H1 (cell line): ENCODE measurements at regions not wholly inside any gene's neighbourhood (a gene's known extent, or its start where the extent isn't known, plus 50 kb on each side); places are given as distances from the start of the nearest gene placed in this dataset.

Source experiments
- CTCF ChIA-PET: fragments of 300-600 bp; sonication (Branson Sonifier 250); formaldehyde crosslinking; loops from one replicate; lab custom pipeline; 2021; ENCODE audit not compliant: partially characterized antibody; lab: Charles Lee
- POLR2A ChIA-PET: fragments of 300-600 bp; sonication (Branson Sonifier 250); formaldehyde crosslinking; loops from one replicate; lab custom pipeline; 2021; ENCODE audit warnings: inconsistent platforms; ENCODE audit not compliant: partially characterized antibody; lab: Charles Lee
- DNase-seq, 2 experiments: peaks; one replicate each; pipeline versions ENCODE4 v3.0.0 to v3.0.0-alpha.2; 2010 to 2022; ENCODE audit warnings: low spot score in 2 of 2, low read depth in 1 of 2, mixed read lengths in 1 of 2
- FAIRE-seq: peaks from 2 replicates; lab custom pipeline; 2011; peaks lifted over from hg19 to GRCh38; lab: Jason Lieb, UNC
- H2AFZ ChIP-seq: 2 replicates; pipeline ENCODE4 v1.8.1; 2012; ENCODE audit warnings: low read length, inconsistent platforms
- H2AK5ac ChIP-seq: 2 replicates; pipeline ENCODE4 v1.6.1; 2013; ENCODE audit warnings: low read depth, low read length
- H2BK120ac ChIP-seq: replicated peaks from 2 replicates; pipeline ENCODE3; 2013; ENCODE audit warnings: low read depth, low read length, inconsistent platforms
- H2BK12ac ChIP-seq: 2 replicates; pipeline ENCODE4 v1.6.1; 2013; ENCODE audit warnings: low read depth, low read length
- H2BK15ac ChIP-seq: 2 replicates; pipeline ENCODE4 v1.6.1; 2013; ENCODE audit warnings: low read length
- H2BK20ac ChIP-seq: 2 replicates; pipeline ENCODE4 v1.6.1; 2013; ENCODE audit warnings: low read length
- H2BK5ac ChIP-seq: 2 replicates; pipeline ENCODE4 v1.6.1; 2013; ENCODE audit warnings: low read depth, low read length
- H3K14ac ChIP-seq: 2 replicates; pipeline ENCODE4 v1.6.1; 2013; ENCODE audit warnings: inconsistent platforms; ENCODE audit not compliant: insufficient read length
- H3K18ac ChIP-seq: 2 replicates; pipeline ENCODE4 v1.6.1; 2013; ENCODE audit warnings: low read length; ENCODE audit errors: extremely low read depth
- H3K23ac ChIP-seq: 2 replicates; pipeline ENCODE4 v1.6.1; 2013; ENCODE audit warnings: inconsistent platforms; ENCODE audit not compliant: insufficient read length
- H3K23me2 ChIP-seq: 2 replicates; pipeline ENCODE4 v1.6.1; 2013; ENCODE audit warnings: low read depth, low read length
- H3K27ac ChIP-seq: 2 replicates; pipeline ENCODE4 v1.6.1; 2011; ENCODE audit warnings: low read depth, low read length, inconsistent platforms
- H3K27me3 ChIP-seq, 4 experiments: replicated peaks in 1 of 4; 1 replicate in 1 of 4; 2 replicates in 3 of 4; pipeline versions ENCODE4 v1.6.1 to v1.8.1; 2011 to 2013; ENCODE audit warnings: low read length in 3 of 4, mild to moderate bottlenecking in 3 of 4, inconsistent platforms in 2 of 4, mixed read lengths in 2 of 4, moderate library complexity in 1 of 4; ENCODE audit not compliant: control insufficient read depth in 3 of 4, insufficient read depth in 3 of 4; ENCODE audit errors: extremely low read depth in 1 of 4
- H3K36me3 ChIP-seq, 4 experiments: 2 replicates each; pipeline versions ENCODE4 v1.6.1 to v1.8.1; 2011 to 2013; ENCODE audit warnings: mild to moderate bottlenecking in 4 of 4, low read length in 3 of 4, moderate library complexity in 2 of 4, control low read depth in 1 of 4, inconsistent platforms in 1 of 4; ENCODE audit not compliant: insufficient read depth in 4 of 4, control insufficient read depth in 2 of 4
- H3K4ac ChIP-seq: replicated peaks from 2 replicates; pipeline ENCODE3; 2013; ENCODE audit warnings: low read length, low read depth, mixed read lengths, inconsistent platforms; ENCODE audit not compliant: insufficient read length
- H3K4me1 ChIP-seq, 4 experiments: replicated peaks in 1 of 4; 1 replicate in 1 of 4; 2 replicates in 3 of 4; pipeline versions ENCODE4 v1.6.1 to v1.8.1; 2011 to 2013; ENCODE audit warnings: low read length in 3 of 4, inconsistent platforms in 2 of 4, mixed read lengths in 1 of 4; ENCODE audit not compliant: insufficient read depth in 4 of 4, control insufficient read depth in 3 of 4
- H3K4me2 ChIP-seq, 2 experiments: 2 replicates each; pipeline versions ENCODE4 v1.6.1 to v1.8.1; 2011 to 2013; ENCODE audit warnings: low read depth in 2 of 2, low read length in 2 of 2, control low read depth in 1 of 2, inconsistent platforms in 1 of 2, mild to moderate bottlenecking in 1 of 2; ENCODE audit not compliant: insufficient read depth in 1 of 2
- H3K4me3 ChIP-seq, 4 experiments: fragments of 200-600, 300-600 bp in 1 of 4; sonication (generic), shearing (Covaris generic), sonication (Bioruptor Twin) in 1 of 4; 2 replicates each; pipeline versions ENCODE4 v1.5.1 to v1.8.1; 2011 to 2016; ENCODE audit warnings: low read length in 4 of 4, low read depth in 3 of 4, control low read depth in 2 of 4, inconsistent platforms in 2 of 4, mild to moderate bottlenecking in 2 of 4, mixed read lengths in 1 of 4, moderate library complexity in 1 of 4; ENCODE audit not compliant: insufficient read depth in 2 of 4; ENCODE audit errors: extremely low read depth in 1 of 4
- H3K56ac ChIP-seq: replicated peaks from 2 replicates; pipeline ENCODE3; 2013; ENCODE audit warnings: low read depth, mild to moderate bottlenecking, mixed read lengths, low read length, inconsistent platforms; ENCODE audit not compliant: insufficient read length
- H3K79me1 ChIP-seq: 2 replicates; pipeline ENCODE4 v1.6.1; 2013; ENCODE audit warnings: low read depth, low read length, control low read depth
- H3K79me2 ChIP-seq, 2 experiments: 2 replicates each; pipeline versions ENCODE4 v1.6.1 to v1.8.1; 2012 to 2013; ENCODE audit warnings: low read length in 2 of 2, mild to moderate bottlenecking in 2 of 2, inconsistent platforms in 1 of 2; ENCODE audit not compliant: insufficient read depth in 2 of 2, control insufficient read depth in 1 of 2
- H3K9ac ChIP-seq, 4 experiments: replicated peaks in 1 of 4; 1 replicate in 1 of 4; 2 replicates in 3 of 4; pipeline versions ENCODE4 v1.6.1 to v1.8.1; 2011 to 2013; ENCODE audit warnings: low read depth in 3 of 4, low read length in 3 of 4, control low read depth in 2 of 4, mild to moderate bottlenecking in 2 of 4, moderate library complexity in 2 of 4, inconsistent platforms in 1 of 4; ENCODE audit errors: extremely low read depth in 1 of 4
- H3K9me3 ChIP-seq, 2 experiments: 2 replicates each; pipeline versions ENCODE4 v1.6.1 to v1.8.1; 2012 to 2013; ENCODE audit warnings: mild to moderate bottlenecking in 2 of 2, moderate library complexity in 2 of 2, control low read depth in 1 of 2, inconsistent platforms in 1 of 2, low read depth in 1 of 2, low read length in 1 of 2, mixed read lengths in 1 of 2; ENCODE audit not compliant: insufficient read depth in 2 of 2
- H4K20me1 ChIP-seq, 2 experiments: replicated peaks in 1 of 2; 2 replicates each; pipeline versions ENCODE3 to v1.8.1; 2011 to 2013; ENCODE audit warnings: inconsistent platforms in 2 of 2, low read length in 2 of 2, mild to moderate bottlenecking in 1 of 2; ENCODE audit not compliant: insufficient read depth in 2 of 2, control insufficient read depth in 1 of 2
- H4K5ac ChIP-seq: 2 replicates; pipeline ENCODE4 v1.6.1; 2013; ENCODE audit warnings: low read length, low read depth, mixed read lengths, inconsistent platforms; ENCODE audit not compliant: insufficient read length
- H4K8ac ChIP-seq: 2 replicates; pipeline ENCODE4 v1.8.0; 2013; ENCODE audit warnings: mild to moderate bottlenecking, moderate library complexity, low read length, inconsistent platforms; ENCODE audit not compliant: insufficient read depth; ENCODE audit errors: extremely low read depth
- H4K91ac ChIP-seq: replicated peaks from 2 replicates; pipeline ENCODE3; 2013; ENCODE audit warnings: low read length, mixed read lengths, inconsistent platforms; ENCODE audit not compliant: insufficient read length
- MAFK ChIP-seq: IDR thresholded peaks from 2 replicates; pipeline ENCODE4 v1.6.1; 2012; ENCODE audit warnings: low read depth, mild to moderate bottlenecking, improper control_type of control experiment, low read length
- RAD21 ChIP-seq, 2 experiments: IDR thresholded peaks in 1 of 2; conservative IDR thresholded peaks in 1 of 2; 2 replicates each; pipeline ENCODE4 v1.6.1; 2011; ENCODE audit warnings: low read depth in 2 of 2, low read length in 2 of 2, improper control_type of control experiment in 1 of 2, inconsistent platforms in 1 of 2, mild to moderate bottlenecking in 1 of 2, moderate library complexity in 1 of 2
- WGBS, 2 experiments: shearing (Covaris generic) in 1 of 2; methylation state at CpG; one replicate each; pipeline versions ENCODE4 v1.1.6 to v1.1.7; 2013 to 2015; ENCODE audit warnings: low lambda C conversion rate in 2 of 2, mixed read lengths in 2 of 2, inconsistent platforms in 1 of 2, low coverage in 1 of 2, missing lambda C conversion rate in 1 of 2; ENCODE audit not compliant: insufficient replicate concordance in 2 of 2, insufficient coverage in 1 of 2, insufficient read length in 1 of 2; ENCODE audit errors: extremely low coverage in 1 of 2, missing lambda C conversion rate in 1 of 2; 5-methylcytosine and 5-hydroxymethylcytosine counted together

- Histone ChIP-seq H3K79me1 (no peaks in the 10 kb centered on the region), H4K8ac (no peak overlapping the region), H2BK120ac (no peak overlapping the region), H3K9me3 (no peaks in the 10 kb centered on the region), H2BK5ac (no peak overlapping the region), H3K23me2 (no peaks in the 10 kb centered on the region), H4K5ac (no peak overlapping the region), H3K4me3 (no peak overlapping the region), H2BK20ac (no peak overlapping the region), H3K4me1 (peaks cover 0 to 11% (median 5%) of the 10 kb centered on the region in 4 experiments; a peak in 3 of 7 replicates), H2BK12ac (no peak overlapping the region), H3K9ac (no peak overlapping the region), H2BK15ac (no peak overlapping the region), H3K27ac (no peak overlapping the region), H3K27me3 (no peaks in the 10 kb centered on the region), H3K14ac (no peak overlapping the region), H3K4me2 (no peak overlapping the region), H4K91ac (no peak overlapping the region), H3K79me2 (no peaks in the 10 kb centered on the region), H3K36me3 (no peaks in the 10 kb centered on the region), H2AFZ (no peak overlapping the region), H3K18ac (no peak overlapping the region), H3K23ac (no peak overlapping the region), H2AK5ac (no peak overlapping the region), H4K20me1 (no peaks in the 10 kb centered on the region), H3K4ac (no peak overlapping the region), H3K56ac (no peak overlapping the region)
- CTCF ChIA-PET, result interaction anchor here (1.4 kb wide), 1 partner anchor 33 kb away, joined by 4 read pairs; no protein-coding TSS in a partner anchor
- POLR2A ChIA-PET, result no interaction called here
- 93% methylated on average over 1 of the region's 1 CpG; no CpG with 5 or more reads in 1 of the 2 experiments for WGBS, 2 experiments
- FAIRE-seq, result no peak
- TF ChIP-seq RAD21 (IDR thresholded peaks at IDR 0.05 in 1 of 2, conservative IDR thresholded peaks at IDR 0.05 in 1 of 2; ENCODE audit: low read depth in 2 of 2, low read length in 2 of 2) (0 out of 4 replicates have a peak, but pooled peaks of 1 of the 2 experiments have one; percentile 10), MAFK (no peak)
- no peak for DNase-seq
Observed at GRCh38 chr9:23554686-23555085, 271.4 kb downstream of the ELAVL2 start.
